SU-DHL-6 (cell line): ENCODE measurements at regions not wholly inside any gene's neighbourhood (a gene's known extent, or its start where the extent isn't known, plus 50 kb on each side); places are given as distances from the start of the nearest gene placed in this dataset.
"Not testable (repeated sequence)": the region's sequence is repeated elsewhere in the genome, so short reads cannot be mapped to it uniquely, and the experiment has no call there.

Source experiments
- H2AFZ ChIP-seq: fragments of 200-600 bp; sonication (generic); 2 replicates; pipeline ENCODE4 v1.6.1; 2014; ENCODE audit warnings: low read depth, mild to moderate bottlenecking, moderate library complexity, mixed read lengths, antibody characterized with exemption, low read length; ENCODE audit not compliant: severe bottlenecking
- H3F3A ChIP-seq: fragments of 200-600 bp; shearing (Covaris generic); 2 replicates; pipeline ENCODE4 v1.6.0; 2016; ENCODE audit warnings: antibody characterized with exemption, mild to moderate bottlenecking; ENCODE audit not compliant: insufficient read depth
- H3K27ac ChIP-seq: fragments of 200-600 bp; sonication (generic); 2 replicates; pipeline ENCODE4 v1.5.1; 2016; ENCODE audit warnings: low read depth, mild to moderate bottlenecking, low read length, moderate library complexity, mixed read lengths
- H3K27me3 ChIP-seq: fragments of 200-600 bp; sonication (generic), shearing (Covaris generic); 2 replicates; pipeline ENCODE4 v1.6.0; 2014; ENCODE audit warnings: mild to moderate bottlenecking, low read length
- H3K36me3 ChIP-seq: fragments of 200-600 bp; sonication (generic); 2 replicates; pipeline ENCODE4 v1.6.1; 2014; ENCODE audit warnings: mild to moderate bottlenecking, low read length, mixed read lengths
- H3K4me2 ChIP-seq: fragments of 300-600, 200-600 bp; shearing (Covaris generic), sonication (generic); 2 replicates; pipeline ENCODE4 v1.6.0; 2014; ENCODE audit warnings: low read length, low read depth, mild to moderate bottlenecking; ENCODE audit not compliant: poor library complexity, severe bottlenecking
- H3K4me3 ChIP-seq: fragments of 200-600 bp; sonication (generic); 2 replicates; pipeline ENCODE4 v1.5.1; 2014; ENCODE audit warnings: antibody characterized with exemption, low read length, mild to moderate bottlenecking, mixed read lengths; ENCODE audit not compliant: insufficient read depth, poor library complexity, severe bottlenecking
- H3K79me2 ChIP-seq: fragments of 200-600 bp; sonication (generic); 2 replicates; pipeline ENCODE4 v1.6.1; 2014; ENCODE audit warnings: mild to moderate bottlenecking, low read length, moderate library complexity; ENCODE audit not compliant: insufficient read depth
- H3K9ac ChIP-seq: fragments of 200-600 bp; sonication (generic); 2 replicates; pipeline ENCODE4 v1.7.0; 2014; ENCODE audit warnings: mild to moderate bottlenecking, low read length
- H3K9me2 ChIP-seq: fragments of 200-600 bp; sonication (generic); replicated peaks from 2 replicates; pipeline ENCODE4 v1.6.1; 2014; ENCODE audit warnings: low read length; ENCODE audit not compliant: insufficient read depth
- H3K9me3 ChIP-seq: fragments of 200-600 bp; sonication (generic); 2 replicates; pipeline ENCODE4 v1.6.1; 2014; ENCODE audit warnings: low read length, mixed read lengths; ENCODE audit not compliant: insufficient read depth
- H4K20me1 ChIP-seq: fragments of 200-600 bp; sonication (generic); 2 replicates; pipeline ENCODE4 v1.6.1; 2014; ENCODE audit warnings: low read depth, mild to moderate bottlenecking, antibody characterized with exemption, low read length, moderate library complexity, mixed read lengths

- H3K36me3 ChIP-seq, H3K4me2 ChIP-seq, H4K20me1 ChIP-seq, H3K27me3 ChIP-seq, H3K9ac ChIP-seq, H3K9me2 ChIP-seq, H3F3A ChIP-seq, H3K4me3 ChIP-seq, H3K27ac ChIP-seq, H2AFZ ChIP-seq, H3K79me2 ChIP-seq, H3K9me3 ChIP-seq: not testable (repeated sequence)
These were observed 195.4 kb upstream of the PLGLB1 start for GRCh38 chr2:87217005-87217404.

GRCh38 chr2:87217741-87218410 lies 196.2 kb upstream of the PLGLB1 start:
- H3K36me3 ChIP-seq, H4K20me1 ChIP-seq, H3K4me2 ChIP-seq, H3F3A ChIP-seq, H3K79me2 ChIP-seq, H2AFZ ChIP-seq, H3K27ac ChIP-seq, H3K9me3 ChIP-seq, H3K9me2 ChIP-seq, H3K27me3 ChIP-seq, H3K9ac ChIP-seq, H3K4me3 ChIP-seq: not testable (repeated sequence)

- not testable (repeated sequence) for H4K20me1 ChIP-seq, H3K4me2 ChIP-seq, H3K4me3 ChIP-seq, H3K9me2 ChIP-seq, H3K9me3 ChIP-seq, H2AFZ ChIP-seq, H3K36me3 ChIP-seq, H3K9ac ChIP-seq, H3K79me2 ChIP-seq, H3F3A ChIP-seq, H3K27ac ChIP-seq, H3K27me3 ChIP-seq
These were observed 199.0 kb upstream of the PLGLB1 start for GRCh38 chr2:87220651-87221050.

DNA sequence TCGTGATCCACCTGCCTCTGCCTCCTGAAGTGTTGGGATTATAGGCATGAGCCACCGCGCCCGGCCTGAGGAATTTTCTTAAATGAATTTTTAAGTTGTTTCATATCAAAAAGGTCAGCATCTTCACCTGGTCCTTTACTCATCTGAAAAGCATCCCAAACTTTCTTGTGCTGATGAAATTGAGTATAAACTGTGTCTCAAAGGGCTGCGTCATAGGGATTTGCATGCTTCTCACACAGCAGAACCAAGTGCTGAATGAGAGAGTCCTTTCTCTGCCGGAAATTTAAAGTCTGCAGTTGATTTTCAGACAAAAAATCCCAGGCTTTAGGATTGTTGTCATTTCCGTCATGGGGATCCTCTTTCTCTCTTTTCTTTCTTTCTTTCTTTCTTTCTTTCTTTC lies 200.5 kb upstream of the PLGLB1 start:
- not testable (repeated sequence) for H3K9me3 ChIP-seq, H3K4me3 ChIP-seq, H3K27me3 ChIP-seq, H3K79me2 ChIP-seq, H3K36me3 ChIP-seq, H3K27ac ChIP-seq, H3K4me2 ChIP-seq, H3F3A ChIP-seq, H2AFZ ChIP-seq, H3K9me2 ChIP-seq, H4K20me1 ChIP-seq, H3K9ac ChIP-seq

DNA sequence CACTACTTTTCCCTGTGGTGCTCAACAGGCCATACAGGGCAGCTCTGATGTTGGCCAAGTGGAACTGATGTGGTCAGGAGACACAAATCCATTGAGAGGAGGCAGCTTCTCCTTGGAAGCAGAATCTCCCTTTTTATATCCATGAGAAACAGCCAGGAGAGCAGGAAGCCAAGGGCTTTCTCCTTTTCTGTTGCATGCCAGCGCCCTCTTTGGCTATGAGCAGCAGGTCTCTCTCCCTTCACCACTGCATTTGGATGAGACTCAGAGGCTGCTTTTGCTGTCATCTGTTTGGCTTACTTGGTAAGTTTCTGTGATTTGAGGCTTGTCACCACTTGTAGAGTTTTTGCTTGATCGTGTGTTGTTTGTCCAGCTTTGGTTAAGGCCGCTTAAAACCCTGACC lies 202.2 kb upstream of the PLGLB1 start:
- not testable (repeated sequence) for H3K36me3 ChIP-seq, H3K4me3 ChIP-seq, H3K27ac ChIP-seq, H3K4me2 ChIP-seq, H3K9me3 ChIP-seq, H3K9ac ChIP-seq, H2AFZ ChIP-seq, H4K20me1 ChIP-seq, H3F3A ChIP-seq, H3K9me2 ChIP-seq, H3K27me3 ChIP-seq, H3K79me2 ChIP-seq

- H3F3A ChIP-seq: not testable (repeated sequence)
These were observed 207.5 kb upstream of the PLGLB1 start for GRCh38 chr2:87229091-87229689.

GRCh38 chr2:87229964-87230363 lies 208.3 kb upstream of the PLGLB1 start:
- not testable (repeated sequence) for H3K9me3 ChIP-seq, H3K36me3 ChIP-seq, H3K27me3 ChIP-seq, H3K4me3 ChIP-seq, H3K27ac ChIP-seq, H2AFZ ChIP-seq, H3K79me2 ChIP-seq, H3K4me2 ChIP-seq, H3K9me2 ChIP-seq, H3F3A ChIP-seq, H3K9ac ChIP-seq, H4K20me1 ChIP-seq

More at GRCh38 chr2:87229091-87229689, 207.5 kb upstream of the PLGLB1 start:
- not testable (repeated sequence) for H3K9ac ChIP-seq, H3K4me2 ChIP-seq, H4K20me1 ChIP-seq, H3K27ac ChIP-seq, H2AFZ ChIP-seq, H3K4me3 ChIP-seq, H3K79me2 ChIP-seq, H3K9me2 ChIP-seq, H3K9me3 ChIP-seq, H3K27me3 ChIP-seq, H3K36me3 ChIP-seq

- H4K20me1 ChIP-seq, H3K9me2 ChIP-seq, H3K27ac ChIP-seq: not testable (repeated sequence)
These were observed 213.8 kb upstream of the PLGLB1 start for GRCh38 chr2:87235333-87235981.

More at GRCh38 chr2:87235333-87235981, 213.8 kb upstream of the PLGLB1 start:
- H3K9ac ChIP-seq, H3F3A ChIP-seq, H3K27me3 ChIP-seq, H3K4me2 ChIP-seq, H3K4me3 ChIP-seq, H3K79me2 ChIP-seq, H2AFZ ChIP-seq, H3K9me3 ChIP-seq, H3K36me3 ChIP-seq: not testable (repeated sequence)
